T-helper 2 cell treated with Interferon-gamma antibody and Interleukin-4, amounts not matched to agents 5 μg/mL and 100 μg/mL, for 36 hours (primary cell): ENCODE measurements at regions not wholly inside any gene's neighbourhood (a gene's known extent, or its start where the extent isn't known, plus 50 kb on each side); places are given as distances from the start of the nearest gene placed in this dataset.

ENCODE experiments used
- DNase-seq: peaks from one replicate; pipeline ENCODE4 v3.0.0; 2021; ENCODE audit warnings: low spot score
- H3K27ac Mint-ChIP-seq: one replicate; pipeline ENCODE4 v1.8.0; 2021; ENCODE audit warnings: mild to moderate bottlenecking, mixed read lengths
- H3K27me3 Mint-ChIP-seq: one replicate; pipeline ENCODE4 v1.8.0; 2021; ENCODE audit warnings: low read depth, mixed read lengths
- H3K36me3 Mint-ChIP-seq: one replicate; pipeline ENCODE4 v1.8.0; 2021; ENCODE audit warnings: low read depth, mixed read lengths
- H3K4me1 Mint-ChIP-seq: one replicate; pipeline ENCODE4 v1.8.0; 2021; ENCODE audit warnings: low read depth, mixed read lengths
- H3K4me3 Mint-ChIP-seq: one replicate; pipeline ENCODE4 v1.8.0; 2022; ENCODE audit warnings: mild to moderate bottlenecking, moderate library complexity, mixed read lengths
- H3K9me3 Mint-ChIP-seq: one replicate; pipeline ENCODE4 v1.8.0; 2021; ENCODE audit warnings: mixed read lengths

DNA sequence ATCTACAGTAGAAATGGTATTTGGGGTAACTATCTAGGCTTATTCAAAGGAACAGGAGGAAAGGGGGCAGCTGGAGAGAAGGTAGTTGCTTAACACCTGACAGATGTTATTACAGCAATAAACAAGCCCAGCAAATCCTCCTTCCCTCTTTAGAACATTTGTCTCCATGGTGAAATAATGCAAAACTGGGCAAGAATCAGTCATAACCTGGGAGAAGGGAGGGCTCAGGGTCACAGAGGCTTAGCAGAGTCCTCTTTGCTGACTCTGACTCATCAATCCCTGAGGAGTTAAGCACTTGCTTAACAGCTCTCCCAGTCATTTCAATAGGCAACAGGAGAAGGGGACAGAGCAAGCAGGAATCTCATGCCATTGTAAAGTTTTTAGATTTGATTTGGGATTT lies 230.3 kb downstream of the IBTK start:
- Mint-ChIP-seq H3K27ac (no peak overlapping the region), H3K9me3 (no peaks in the 10 kb centered on the region), H3K4me3 (no peak overlapping the region), H3K4me1 (no peaks in the 10 kb centered on the region), H3K36me3 (no peaks in the 10 kb centered on the region), H3K27me3 (no peaks in the 10 kb centered on the region)
- no peak for DNase-seq

DNA sequence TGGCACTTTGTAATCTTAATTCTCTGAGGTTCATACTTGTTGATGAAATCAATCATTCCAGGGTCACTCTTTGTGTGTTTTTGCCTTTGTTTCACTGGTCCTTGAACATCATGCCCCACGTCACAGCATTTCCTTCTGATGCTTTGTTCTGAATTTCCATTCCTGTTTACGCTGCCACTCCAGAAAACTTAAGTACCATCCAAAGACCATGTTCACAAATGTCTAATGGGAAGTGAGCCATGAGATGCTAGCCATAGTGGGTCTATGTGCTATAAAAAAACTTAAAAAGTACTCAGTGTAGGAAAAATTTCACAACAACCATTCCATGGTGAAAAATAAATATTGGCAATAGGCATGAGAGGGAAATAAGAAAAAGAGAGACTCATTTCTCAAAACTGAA lies 232.0 kb downstream of the IBTK start:
- Mint-ChIP-seq H3K36me3 (no peaks in the 10 kb centered on the region), H3K9me3 (no peaks in the 10 kb centered on the region), H3K4me3 (no peak overlapping the region), H3K27me3 (no peaks in the 10 kb centered on the region), H3K4me1 (no peaks in the 10 kb centered on the region), H3K27ac (no peak overlapping the region)
- no peak for DNase-seq

DNA sequence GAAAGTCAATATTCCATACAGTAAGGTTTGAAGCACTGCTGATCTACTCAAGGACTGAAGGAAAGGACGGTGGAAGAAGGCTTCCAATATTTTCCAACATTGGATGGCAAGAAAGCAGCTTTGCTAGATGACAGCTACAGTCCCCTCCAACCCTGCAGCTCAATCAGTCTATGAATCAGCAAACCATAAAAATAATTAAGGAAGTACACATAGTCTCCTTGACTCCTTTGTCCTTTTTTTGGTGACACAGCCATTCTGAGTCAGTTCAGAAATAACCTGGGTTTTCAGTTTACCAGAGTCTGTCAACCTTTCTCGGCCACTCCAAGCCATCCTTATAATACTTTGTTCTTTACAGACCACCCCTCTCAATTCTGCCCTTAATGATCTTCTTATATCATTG lies 232.5 kb downstream of the IBTK start:
- DNase-seq: no peak
- no peaks in the 10 kb centered on the region for H3K27me3 Mint-ChIP-seq
- H3K27ac Mint-ChIP-seq: no peak overlapping the region
- no peak overlapping the region for H3K4me3 Mint-ChIP-seq
- H3K36me3 Mint-ChIP-seq: no peaks in the 10 kb centered on the region
- H3K9me3 Mint-ChIP-seq: no peaks in the 10 kb centered on the region
- H3K4me1 Mint-ChIP-seq: no peaks in the 10 kb centered on the region

DNA sequence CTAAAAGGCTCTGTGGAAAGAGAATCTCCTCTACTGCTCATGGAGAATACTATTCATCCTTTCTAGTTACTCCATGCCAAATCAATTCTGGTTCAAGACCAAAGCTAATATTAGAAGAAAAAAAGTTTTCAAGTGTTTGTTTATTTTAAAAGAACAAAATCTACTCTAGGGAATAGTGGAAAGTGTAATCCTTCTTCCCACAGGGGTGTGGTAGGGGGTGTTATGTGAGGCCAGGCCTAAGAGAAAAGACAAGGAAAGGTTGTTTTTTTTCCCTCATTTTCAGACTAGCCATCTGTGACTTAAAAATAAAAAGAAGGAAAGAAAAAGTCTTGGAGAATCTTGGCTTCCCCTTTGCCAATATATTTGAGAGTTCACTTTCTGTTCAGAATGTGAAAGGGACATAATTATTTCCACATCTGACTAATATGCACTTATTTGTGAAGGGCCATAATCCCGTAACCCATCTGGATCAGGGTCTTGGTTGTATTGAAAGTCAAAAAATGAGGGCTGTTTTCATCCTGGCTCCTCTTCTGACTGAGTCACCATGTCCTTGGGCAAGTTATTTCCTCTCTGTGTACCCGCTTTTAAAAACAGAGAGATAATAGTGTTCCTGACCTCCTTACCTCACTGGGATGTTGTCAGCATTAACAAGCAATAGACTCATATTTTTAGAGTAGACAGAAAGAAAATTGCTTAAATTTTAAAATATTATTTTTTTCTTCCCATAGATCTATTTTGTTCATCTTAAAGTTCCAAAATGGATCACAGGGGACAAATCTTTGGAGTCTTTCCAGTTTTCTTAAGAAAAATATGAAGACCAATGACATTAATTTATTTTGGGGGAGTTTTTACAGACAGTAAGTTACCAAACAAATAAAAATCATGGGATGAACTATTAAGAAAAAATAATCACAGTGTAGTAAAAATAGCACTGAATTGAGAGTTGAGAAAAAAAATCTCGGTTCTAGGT lies 233.7 kb downstream of the IBTK start:
- DNase-seq: no peak
- Mint-ChIP-seq H3K4me3 (no peak overlapping the region), H3K27me3 (no peaks in the 10 kb centered on the region), H3K9me3 (no peaks in the 10 kb centered on the region), H3K27ac (no peak overlapping the region), H3K36me3 (no peaks in the 10 kb centered on the region), H3K4me1 (no peaks in the 10 kb centered on the region)

DNA sequence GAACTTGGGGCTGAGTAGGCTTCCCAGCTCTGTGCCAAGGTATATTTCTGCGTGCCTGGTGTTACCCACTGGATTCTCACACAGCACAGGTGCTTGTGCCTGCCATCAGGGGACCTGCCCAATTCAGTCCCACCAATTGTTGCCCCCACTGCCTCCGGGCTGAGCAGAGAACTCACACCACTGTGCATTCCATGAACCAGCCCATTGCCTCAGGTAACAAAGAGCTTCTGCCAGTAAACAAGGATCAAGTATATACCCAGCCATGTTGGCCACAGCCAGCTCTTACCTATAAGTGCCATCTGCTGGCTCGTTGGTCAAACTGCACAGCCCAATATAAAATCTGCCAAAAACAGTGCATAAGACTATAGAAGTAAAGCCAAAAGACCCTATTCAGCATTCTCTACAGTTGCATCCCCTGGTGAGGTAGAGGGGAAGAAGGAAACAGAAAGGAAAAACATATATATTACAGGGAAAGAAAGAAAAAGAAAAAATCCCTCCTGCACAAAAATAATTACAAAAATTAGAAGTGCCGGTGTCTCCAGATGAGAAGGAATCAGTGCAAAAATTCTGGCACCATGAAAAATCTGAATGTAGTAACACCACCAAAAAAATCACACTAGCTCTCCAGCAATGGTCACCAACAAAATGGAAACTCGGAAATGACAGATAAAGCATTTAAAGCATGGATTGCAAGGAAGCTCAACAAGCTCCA lies 241.4 kb downstream of the IBTK start:
- H3K9me3 Mint-ChIP-seq: no peaks in the 10 kb centered on the region
- no peak overlapping the region for H3K27ac Mint-ChIP-seq
- no peak for DNase-seq
- no peaks in the 10 kb centered on the region for H3K4me1 Mint-ChIP-seq
- no peak overlapping the region for H3K4me3 Mint-ChIP-seq
- H3K36me3 Mint-ChIP-seq: no peaks in the 10 kb centered on the region
- peaks cover 4% of the 10 kb centered on the region for H3K27me3 Mint-ChIP-seq

DNA sequence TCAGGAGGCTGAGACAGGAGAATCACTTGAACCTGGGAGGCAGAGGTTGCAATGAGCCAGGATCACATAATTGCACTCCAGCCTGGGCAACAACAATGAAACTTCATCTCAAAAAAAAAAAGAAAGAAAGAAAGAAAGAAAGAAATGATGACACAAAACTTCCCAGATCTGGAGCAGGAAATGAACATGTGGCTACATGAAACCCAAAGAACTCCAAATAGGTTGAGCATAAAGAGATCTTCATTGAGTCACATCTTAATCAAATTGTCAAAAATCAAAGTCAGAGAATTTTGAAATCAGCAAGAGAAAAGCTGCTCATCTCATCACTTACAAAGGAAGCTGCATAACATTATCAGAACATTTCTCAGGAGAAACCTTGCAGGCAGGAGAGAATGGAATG lies 247.0 kb downstream of the IBTK start:
- H3K9me3 Mint-ChIP-seq: no peaks in the 10 kb centered on the region
- H3K27ac Mint-ChIP-seq: no peak overlapping the region
- peaks cover 6% of the 10 kb centered on the region for H3K4me1 Mint-ChIP-seq
- H3K27me3 Mint-ChIP-seq: peaks cover 5% of the 10 kb centered on the region
- DNase-seq: no peak
- no peak overlapping the region for H3K4me3 Mint-ChIP-seq
- H3K36me3 Mint-ChIP-seq: no peaks in the 10 kb centered on the region

DNA sequence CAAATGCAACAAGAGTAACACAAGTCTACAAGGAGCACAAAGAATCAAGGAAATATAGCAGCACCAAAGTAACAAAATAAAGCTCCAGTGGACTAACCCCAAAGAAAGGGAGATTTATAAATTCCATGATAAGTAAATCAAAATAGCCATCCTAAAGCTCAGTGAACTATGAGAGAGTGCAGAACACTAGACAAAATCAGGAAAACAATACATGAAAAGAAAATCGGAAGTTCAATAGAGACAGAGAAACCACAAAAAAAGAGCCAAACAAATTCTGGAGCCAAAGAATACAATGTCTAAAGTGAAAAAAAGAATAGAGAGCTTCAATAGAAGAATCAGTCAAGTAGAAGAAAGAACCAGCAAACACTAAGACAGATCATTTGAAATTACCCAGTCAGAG lies 247.3 kb upstream of the TENT5A start:
- Mint-ChIP-seq H3K4me1 (peaks cover 6% of the 10 kb centered on the region), H3K4me3 (no peak overlapping the region), H3K27ac (no peak overlapping the region), H3K27me3 (peaks cover 5% of the 10 kb centered on the region), H3K9me3 (no peaks in the 10 kb centered on the region), H3K36me3 (no peaks in the 10 kb centered on the region)
- DNase-seq: no peak

DNA sequence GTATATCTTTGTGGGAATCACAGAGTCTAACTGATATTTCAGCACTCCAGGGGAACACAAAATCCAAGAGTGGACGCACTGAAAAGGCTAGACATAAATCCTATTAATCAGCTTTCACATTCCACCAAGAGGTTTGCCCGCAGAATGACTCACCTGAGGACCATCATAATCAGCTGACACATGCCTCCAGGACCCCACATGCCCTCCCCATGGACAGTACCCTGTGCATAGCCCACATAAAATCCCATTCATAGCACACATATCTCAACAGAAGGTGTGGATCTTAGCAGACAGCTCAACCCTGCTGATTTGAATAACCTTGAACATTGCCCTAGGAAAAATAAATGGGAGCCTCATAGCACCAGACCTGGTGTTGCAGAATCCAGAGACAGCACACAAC lies 246.8 kb upstream of the TENT5A start:
- DNase-seq: no peak
- Mint-ChIP-seq H3K27me3 (peaks cover 5% of the 10 kb centered on the region), H3K4me3 (no peak overlapping the region), H3K27ac (no peak overlapping the region), H3K4me1 (peaks cover 6% of the 10 kb centered on the region), H3K36me3 (no peaks in the 10 kb centered on the region), H3K9me3 (no peaks in the 10 kb centered on the region)

DNA sequence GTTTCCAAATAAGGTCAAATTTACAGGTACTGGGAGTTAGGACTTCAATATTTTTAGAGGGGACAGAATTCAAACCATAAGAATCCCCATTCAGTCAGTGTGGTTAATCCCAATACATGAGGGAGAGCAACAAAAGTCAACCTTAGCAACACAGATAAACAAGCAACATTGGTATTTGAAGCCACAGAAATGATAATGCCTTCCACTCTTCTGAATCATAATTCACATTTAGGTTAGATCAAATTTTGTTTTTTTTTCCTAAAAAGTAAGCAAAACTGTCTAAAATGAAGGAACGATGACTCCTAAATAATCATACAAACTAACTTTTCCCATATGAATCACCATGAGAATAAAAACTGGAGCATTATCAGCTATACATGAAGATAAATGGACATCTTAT lies 246.0 kb upstream of the TENT5A start:
- DNase-seq: no peak
- peaks cover 5% of the 10 kb centered on the region for H3K27me3 Mint-ChIP-seq
- no peaks in the 10 kb centered on the region for H3K9me3 Mint-ChIP-seq
- no peak overlapping the region for H3K27ac Mint-ChIP-seq
- no peak overlapping the region for H3K4me3 Mint-ChIP-seq
- peaks cover 6% of the 10 kb centered on the region for H3K4me1 Mint-ChIP-seq
- no peaks in the 10 kb centered on the region for H3K36me3 Mint-ChIP-seq

DNA sequence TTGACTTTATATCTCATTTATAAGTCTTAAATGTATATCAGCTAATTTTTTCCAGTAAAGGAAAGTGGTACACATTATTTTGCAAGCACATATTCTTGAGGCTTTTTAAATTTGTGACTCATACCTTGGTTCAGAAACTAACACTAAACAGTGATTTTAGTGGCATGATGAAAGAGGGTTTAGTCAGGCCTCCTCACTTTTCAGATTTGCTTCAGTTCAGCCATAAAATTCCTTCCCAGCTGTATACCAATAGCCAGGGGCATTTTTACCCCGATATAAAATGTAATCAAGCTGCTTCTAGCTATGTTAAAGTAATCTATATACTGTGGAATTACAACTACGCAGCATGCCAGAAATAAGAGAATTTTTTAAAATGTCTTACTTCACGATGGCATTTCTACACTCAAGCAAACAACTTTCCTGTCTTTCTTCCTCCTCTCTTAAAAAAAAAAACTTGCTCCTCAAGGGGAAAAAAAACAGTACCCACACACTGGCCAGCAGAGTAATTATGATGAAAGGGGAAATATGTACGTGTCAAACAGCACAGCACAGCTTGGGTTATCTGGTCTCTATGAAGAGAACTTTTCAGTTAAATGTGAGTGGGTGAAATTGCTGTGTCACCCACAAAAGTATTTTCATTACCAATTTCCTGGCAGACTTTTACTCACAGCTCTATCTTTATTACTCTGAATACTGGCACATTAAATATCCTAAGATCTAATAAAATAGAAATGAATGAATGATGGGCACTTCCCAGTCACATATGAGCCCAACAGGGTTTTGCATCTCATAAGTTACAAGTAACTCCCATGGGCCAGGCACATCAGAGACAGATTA lies 244.8 kb upstream of the TENT5A start:
- no peak overlapping the region for H3K27ac Mint-ChIP-seq
- DNase-seq: no peak
- peaks cover 6% of the 10 kb centered on the region for H3K4me1 Mint-ChIP-seq
- H3K36me3 Mint-ChIP-seq: no peaks in the 10 kb centered on the region
- peaks cover 5% of the 10 kb centered on the region for H3K27me3 Mint-ChIP-seq
- no peaks in the 10 kb centered on the region for H3K9me3 Mint-ChIP-seq
- H3K4me3 Mint-ChIP-seq: no peak overlapping the region

DNA sequence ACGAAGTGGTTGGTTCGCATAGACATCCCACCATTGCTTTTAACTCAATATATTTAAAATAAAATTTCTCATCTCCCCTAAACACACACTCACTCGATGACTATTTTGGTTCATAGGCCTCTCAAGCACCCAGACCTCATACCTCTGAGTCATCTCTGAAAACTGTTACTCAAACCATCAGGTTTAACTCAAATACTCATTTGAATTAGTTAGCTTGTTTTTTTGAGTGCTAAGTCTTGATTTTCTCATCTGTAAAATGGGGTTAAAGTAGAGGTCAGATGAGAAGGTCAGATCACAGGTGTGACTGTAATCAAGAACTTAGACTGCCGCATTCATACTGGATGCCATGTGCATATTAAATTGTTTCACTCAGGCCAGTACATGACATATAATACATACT lies 243.9 kb upstream of the TENT5A start:
- Mint-ChIP-seq H3K9me3 (no peaks in the 10 kb centered on the region), H3K4me1 (peaks cover 6% of the 10 kb centered on the region), H3K36me3 (no peaks in the 10 kb centered on the region), H3K27me3 (peaks cover 2% of the 10 kb centered on the region), H3K27ac (no peak overlapping the region), H3K4me3 (no peak overlapping the region)
- no peak for DNase-seq

DNA sequence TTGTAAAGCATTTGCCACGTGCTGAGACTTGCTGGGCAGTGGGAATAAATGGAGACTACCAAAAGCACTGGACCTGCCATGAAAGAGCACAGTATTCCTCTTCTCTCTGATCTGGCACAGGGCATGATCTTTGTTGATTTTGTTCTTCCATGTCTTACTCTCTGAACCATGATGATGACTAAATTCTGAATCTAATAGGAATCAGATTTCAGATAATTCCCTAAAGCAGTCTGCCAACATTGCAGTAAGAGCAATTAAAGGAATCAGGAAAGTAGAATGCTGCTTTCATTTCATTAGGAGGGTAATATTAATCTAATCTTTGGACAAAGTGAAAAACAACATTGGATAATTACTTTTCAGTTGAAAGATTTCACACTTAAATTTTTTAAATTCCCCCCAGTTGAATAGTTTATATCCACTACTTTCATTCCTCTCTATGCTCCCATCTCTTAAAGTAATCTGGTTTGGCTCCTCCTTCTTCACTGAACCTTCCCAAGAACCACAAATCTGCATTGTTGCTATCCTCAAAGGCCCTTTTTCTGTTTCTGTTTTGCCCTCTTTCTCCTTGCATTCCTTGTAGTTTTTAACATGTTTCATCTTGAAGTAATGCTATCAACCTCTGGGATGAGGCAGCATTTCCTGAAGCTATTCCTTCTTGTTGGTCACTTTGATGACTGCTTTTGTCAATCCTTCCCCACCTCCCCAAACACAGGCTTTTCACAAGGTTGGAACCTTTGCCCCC lies 243.2 kb upstream of the TENT5A start:
- Mint-ChIP-seq H3K27ac (no peak overlapping the region), H3K4me3 (no peak overlapping the region), H3K36me3 (no peaks in the 10 kb centered on the region), H3K4me1 (peaks cover 6% of the 10 kb centered on the region), H3K27me3 (no peaks in the 10 kb centered on the region), H3K9me3 (no peaks in the 10 kb centered on the region)
- no peak for DNase-seq

DNA sequence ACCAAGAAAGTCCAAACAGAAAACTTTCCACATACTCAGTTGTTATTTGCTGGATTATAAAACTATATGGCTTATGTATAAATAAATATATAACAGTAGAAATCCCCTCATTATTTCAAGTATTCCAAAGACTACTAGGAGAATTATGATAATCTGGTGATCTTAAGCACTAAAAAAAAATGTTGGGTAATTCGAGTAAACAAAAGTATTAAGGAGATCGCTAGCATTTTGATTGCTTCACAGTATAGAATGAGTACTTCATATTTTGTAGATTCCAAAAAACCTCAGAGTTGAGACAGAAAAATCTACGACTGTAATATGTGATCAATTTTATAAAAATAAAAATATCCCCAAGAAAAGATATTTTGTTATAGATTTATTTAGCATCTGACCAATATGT lies 236.4 kb upstream of the TENT5A start:
- no peak overlapping the region for H3K27ac Mint-ChIP-seq
- H3K36me3 Mint-ChIP-seq: no peaks in the 10 kb centered on the region
- DNase-seq: no peak
- no peak overlapping the region for H3K4me3 Mint-ChIP-seq
- H3K27me3 Mint-ChIP-seq: no peaks in the 10 kb centered on the region
- H3K9me3 Mint-ChIP-seq: no peaks in the 10 kb centered on the region
- H3K4me1 Mint-ChIP-seq: no peaks in the 10 kb centered on the region
